ENCODE measurements at regions not wholly inside any gene's neighbourhood (a gene's known extent, or its start where the extent isn't known, plus 50 kb on each side); places are given as distances from the start of the nearest gene placed in this dataset.
A peak's percentile ranks its signal among the peaks of the same experiment; 100 is the strongest.
"Not testable (repeated sequence)": the region's sequence is repeated elsewhere in the genome, so short reads cannot be mapped to it uniquely, and the experiment has no call there.

GRCh38 chr18:51330739-51331138 is 133.3 kb upstream of the MEX3C start:
- no peak for DNase-seq (ENCODE audit: low spot score)

- no peak for DNase-seq (ENCODE audit: low spot score)
Measured at GRCh38 chr18:51337406-51337805, 139.9 kb upstream of the MEX3C start.

- peak; percentile 21 for DNase-seq (ENCODE audit: low spot score)
Measured at GRCh38 chr18:51339856-51340255, 142.4 kb upstream of the MEX3C start.

GRCh38 chr18:51340332-51340731 is 142.9 kb upstream of the MEX3C start:
- DNase-seq (ENCODE audit: low spot score): no peak

GRCh38 chr18:51342815-51343214 is 145.3 kb upstream of the MEX3C start:
- peak; percentile 79 for DNase-seq (ENCODE audit: low spot score)

- DNase-seq (ENCODE audit: low spot score): no peak
Measured at GRCh38 chr18:51345848-51346391, 148.4 kb upstream of the MEX3C start.

GRCh38 chr18:51346404-51346803 is 148.9 kb upstream of the MEX3C start:
- DNase-seq (ENCODE audit: low spot score): no peak

GRCh38 chr18:51350081-51350480 is 152.6 kb upstream of the MEX3C start:
- no peak for DNase-seq (ENCODE audit: low spot score)

- DNase-seq (ENCODE audit: low spot score): no peak
Measured at GRCh38 chr18:51355841-51356240, 158.4 kb upstream of the MEX3C start.

- not testable (repeated sequence) for DNase-seq (ENCODE audit: low spot score)
Measured at GRCh38 chr18:51360301-51360700, 162.8 kb upstream of the MEX3C start.

GRCh38 chr18:51361130-51361860 is 163.8 kb upstream of the MEX3C start:
- DNase-seq (ENCODE audit: low spot score): no peak

GRCh38 chr18:51363384-51363783 is 165.9 kb upstream of the MEX3C start:
- DNase-seq (ENCODE audit: low spot score): no peak

GRCh38 chr18:51370996-51371395 is 173.5 kb upstream of the MEX3C start:
- no peak for DNase-seq (ENCODE audit: low spot score)

- no peak for DNase-seq (ENCODE audit: low spot score)
Measured at GRCh38 chr18:51371929-51372328, 174.4 kb upstream of the MEX3C start.

GRCh38 chr18:51382081-51382480 is 184.6 kb upstream of the MEX3C start:
- DNase-seq (ENCODE audit: low spot score): no peak

- no peak for DNase-seq (ENCODE audit: low spot score)
Measured at GRCh38 chr18:51383116-51383515, 185.6 kb upstream of the MEX3C start.

- no peak for DNase-seq (ENCODE audit: low spot score)
Measured at GRCh38 chr18:51383711-51384110, 186.2 kb upstream of the MEX3C start.

GRCh38 chr18:51385270-51385669 is 187.8 kb upstream of the MEX3C start:
- DNase-seq (ENCODE audit: low spot score): no peak

GRCh38 chr18:51390702-51391101 is 193.2 kb upstream of the MEX3C start:
- no peak for DNase-seq (ENCODE audit: low spot score)

GRCh38 chr18:51391215-51391614 is 193.7 kb upstream of the MEX3C start:
- no peak for DNase-seq (ENCODE audit: low spot score)

- no peak for DNase-seq (ENCODE audit: low spot score)
Measured at GRCh38 chr18:51391731-51392130, 194.2 kb upstream of the MEX3C start.

GRCh38 chr18:51397347-51397962 is 200.0 kb upstream of the MEX3C start:
- no peak for DNase-seq (ENCODE audit: low spot score)

- no peak for DNase-seq (ENCODE audit: low spot score)
Measured at GRCh38 chr18:51398104-51398503, 200.6 kb upstream of the MEX3C start.

All from SW480 (cell line).